H9 (cell line): ENCODE measurements at regions not wholly inside any gene's neighbourhood (a gene's known extent, or its start where the extent isn't known, plus 50 kb on each side); places are given as distances from the start of the nearest gene placed in this dataset.

Experiments used
- DNase-seq: peaks from one replicate; pipeline ENCODE4 v3.0.0-alpha.2; 2017
- H2AFZ ChIP-seq: one replicate; pipeline ENCODE4 v1.6.1; 2013; ENCODE audit warnings: mild to moderate bottlenecking, low read length, control low read depth, moderate library complexity
- H2AK5ac ChIP-seq: 2 replicates; pipeline ENCODE4 v1.6.1; 2013; ENCODE audit warnings: low read length, control low read depth, mixed read lengths; ENCODE audit not compliant: insufficient read length
- H2BK120ac ChIP-seq: one replicate; pipeline ENCODE4 v1.6.1; 2013; ENCODE audit warnings: low read depth, mild to moderate bottlenecking, low read length, control low read depth, inconsistent platforms; ENCODE audit not compliant: poor library complexity, severe bottlenecking
- H2BK12ac ChIP-seq: 2 replicates; pipeline ENCODE4 v1.6.1; 2013; ENCODE audit warnings: low read length, control low read depth, mixed read lengths, low read depth; ENCODE audit not compliant: insufficient read length
- H2BK15ac ChIP-seq: 2 replicates; pipeline ENCODE4 v1.6.1; 2013; ENCODE audit warnings: low read depth, low read length, control low read depth
- H2BK20ac ChIP-seq: one replicate; pipeline ENCODE4 v1.6.1; 2013; ENCODE audit warnings: low read depth, mild to moderate bottlenecking, low read length, control low read depth, inconsistent platforms; ENCODE audit not compliant: poor library complexity, severe bottlenecking
- H2BK5ac ChIP-seq: 2 replicates; pipeline ENCODE4 v1.6.1; 2013; ENCODE audit warnings: low read length, control low read depth, mixed read lengths; ENCODE audit not compliant: insufficient read length
- H3K14ac ChIP-seq: 2 replicates; pipeline ENCODE4 v1.6.1; 2013; ENCODE audit warnings: low read length, control low read depth; ENCODE audit not compliant: insufficient read depth
- H3K18ac ChIP-seq: 2 replicates; pipeline ENCODE4 v1.6.1; 2013; ENCODE audit warnings: low read depth, mild to moderate bottlenecking, mixed read lengths, low read length, control low read depth; ENCODE audit not compliant: insufficient read length
- H3K23ac ChIP-seq: 2 replicates; pipeline ENCODE4 v1.6.1; 2013; ENCODE audit warnings: low read length, control low read depth, mixed read lengths, low read depth; ENCODE audit not compliant: insufficient read length
- H3K23me2 ChIP-seq: 2 replicates; pipeline ENCODE4 v1.6.1; 2013; ENCODE audit warnings: low read depth, mild to moderate bottlenecking, mixed read lengths, low read length, control low read depth; ENCODE audit not compliant: insufficient read length, poor library complexity, severe bottlenecking
- H3K27ac ChIP-seq: 2 replicates; pipeline ENCODE4 v1.5.1; 2013; ENCODE audit warnings: low read length, control low read depth, mixed read lengths, low read depth; ENCODE audit not compliant: insufficient read length
- H3K27me3 ChIP-seq: 2 replicates; pipeline ENCODE4 v1.6.1; 2013; ENCODE audit warnings: low read length, control low read depth, inconsistent platforms; ENCODE audit not compliant: insufficient read depth
- H3K4ac ChIP-seq: 2 replicates; pipeline ENCODE4 v1.6.1; 2013; ENCODE audit warnings: low read depth, mild to moderate bottlenecking, control low read depth, inconsistent platforms, low read length, moderate library complexity
- H3K4me1 ChIP-seq: 2 replicates; pipeline ENCODE4 v1.6.1; 2013; ENCODE audit warnings: low read length, control low read depth, inconsistent platforms; ENCODE audit not compliant: insufficient read depth
- H3K4me2 ChIP-seq: 2 replicates; pipeline ENCODE4 v1.6.1; 2013; ENCODE audit warnings: low read length, control low read depth, mixed read lengths; ENCODE audit not compliant: insufficient read length, insufficient read depth
- H3K56ac ChIP-seq: 2 replicates; pipeline ENCODE4 v1.6.1; 2013; ENCODE audit warnings: low read depth, mild to moderate bottlenecking, mixed read lengths, low read length, control low read depth; ENCODE audit not compliant: insufficient read length
- H3K79me1 ChIP-seq: 2 replicates; pipeline ENCODE4 v1.6.1; 2013; ENCODE audit warnings: low read depth, mild to moderate bottlenecking, moderate library complexity, low read length, control low read depth, inconsistent platforms; ENCODE audit not compliant: insufficient read depth, poor library complexity, severe bottlenecking
- H3K79me2 ChIP-seq: 2 replicates; pipeline ENCODE4 v1.6.1; 2013; ENCODE audit warnings: low read length, control low read depth, inconsistent platforms; ENCODE audit not compliant: insufficient read depth
- H3K9ac ChIP-seq: 2 replicates; pipeline ENCODE4 v1.6.1; 2013; ENCODE audit warnings: low read length, control low read depth, mixed read lengths; ENCODE audit not compliant: insufficient read length; ENCODE audit errors: extremely low read depth
- H3K9me3 ChIP-seq: one replicate; pipeline ENCODE4 v1.6.1; 2013; ENCODE audit warnings: low read depth, low read length, inconsistent platforms; ENCODE audit not compliant: control insufficient read depth
- H3T11ph ChIP-seq: one replicate; pipeline ENCODE4 v1.6.1; 2013; ENCODE audit warnings: mild to moderate bottlenecking, low read length, control low read depth, inconsistent platforms
- H4K20me1 ChIP-seq: one replicate; pipeline ENCODE4 v1.6.1; 2013; ENCODE audit not compliant: control insufficient read depth, insufficient read length, insufficient read depth
- H4K5ac ChIP-seq: 2 replicates; pipeline ENCODE4 v1.6.1; 2013; ENCODE audit warnings: low read depth, mild to moderate bottlenecking, mixed read lengths, low read length, control low read depth; ENCODE audit not compliant: insufficient read length
- H4K8ac ChIP-seq: replicated peaks from 2 replicates; pipeline ENCODE4 v1.6.1; 2013; ENCODE audit warnings: low read length, control low read depth, mixed read lengths, low read depth; ENCODE audit not compliant: insufficient read length
- H4K91ac ChIP-seq: 2 replicates; pipeline ENCODE4 v1.6.1; 2013; ENCODE audit warnings: low read depth, mild to moderate bottlenecking, moderate library complexity, mixed read lengths, low read length, control low read depth; ENCODE audit not compliant: insufficient read length
- H3K27ac Mint-ChIP-seq, 3 experiments: 2 replicates in 2 of 3; 3 replicates in 1 of 3; pipeline ENCODE4 v1.8.0; 2020 to 2021; ENCODE audit warnings: mixed read lengths in 3 of 3, mild to moderate bottlenecking in 1 of 3, moderate library complexity in 1 of 3
- H3K27me3 Mint-ChIP-seq: 2 replicates; pipeline ENCODE4 v1.8.0; 2021; ENCODE audit warnings: low read depth, mild to moderate bottlenecking, moderate library complexity, mixed read lengths
- H3K36me3 Mint-ChIP-seq, 3 experiments: 2 replicates in 2 of 3; 3 replicates in 1 of 3; pipeline ENCODE4 v1.8.0; 2020 to 2021; ENCODE audit warnings: low read depth in 3 of 3, mixed read lengths in 3 of 3; ENCODE audit not compliant: insufficient read depth in 1 of 3
- H3K4me1 Mint-ChIP-seq, 2 experiments: 2 replicates each; pipeline ENCODE4 v1.8.0; 2020; ENCODE audit warnings: mixed read lengths in 2 of 2
- H3K4me3 Mint-ChIP-seq, 2 experiments: 2 replicates in 1 of 2; 3 replicates in 1 of 2; pipeline ENCODE4 v1.8.0; 2020 to 2021; ENCODE audit warnings: mild to moderate bottlenecking in 2 of 2, mixed read lengths in 2 of 2, moderate library complexity in 1 of 2
- H3K9me3 Mint-ChIP-seq, 2 experiments: 2 replicates in 1 of 2; 3 replicates in 1 of 2; pipeline ENCODE4 v1.8.0; 2020; ENCODE audit warnings: mild to moderate bottlenecking in 2 of 2, mixed read lengths in 2 of 2, moderate library complexity in 1 of 2
- CTCF ChIP-seq: fragments of 200-600 bp; sonication (generic); conservative IDR thresholded peaks from 3 replicates; pipeline ENCODE4 v1.8.0; 2021; ENCODE audit warnings: antibody characterized with exemption, mild to moderate bottlenecking
- WGBS: extraction: QIAGEN DNeasy Blood & Tissue Kit; methylation state at CpG from one replicate; pipeline ENCODE4 v1.1.7; 2013; ENCODE audit warnings: missing lambda C conversion rate, low lambda C conversion rate, mixed read lengths; ENCODE audit not compliant: insufficient read length; ENCODE audit errors: extremely low coverage; 5-methylcytosine and 5-hydroxymethylcytosine counted together

- H2BK20ac ChIP-seq = no peak overlapping the region
- Mint-ChIP-seq H3K27ac (peak overlapping the region in 1 of 3 experiments; percentile 45; a peak in 1 of 7 replicates), H3K4me1 (peaks cover 5 to 6% of the 10 kb centered on the region in 2 experiments), H3K4me3 (no peak overlapping the region), H3K36me3 (no peaks in the 10 kb centered on the region), H3K27me3 (no peaks in the 10 kb centered on the region), H3K9me3 (no peaks in the 10 kb centered on the region)
- no peak overlapping the region for H2BK12ac ChIP-seq
- H3K23me2 ChIP-seq = no peaks in the 10 kb centered on the region
- H2BK5ac ChIP-seq = no peak overlapping the region
- H3K79me1 ChIP-seq = no peaks in the 10 kb centered on the region
- no peak overlapping the region for H2BK120ac ChIP-seq
- H3K9ac ChIP-seq = no peak overlapping the region
- H2AK5ac ChIP-seq = no peak overlapping the region
- H3K18ac ChIP-seq = no peak overlapping the region
- H4K20me1 ChIP-seq = no peaks in the 10 kb centered on the region
- no peak overlapping the region for H3T11ph ChIP-seq
- TF ChIP-seq CTCF = no peak
- H3K23ac ChIP-seq = no peak overlapping the region
- no peaks in the 10 kb centered on the region for H3K79me2 ChIP-seq
- WGBS = no CpG with 5 or more reads among the region's 2 CpGs
- H3K4ac ChIP-seq = no peak overlapping the region
- no peak overlapping the region for H2BK15ac ChIP-seq
- H3K27me3 ChIP-seq = no peaks in the 10 kb centered on the region
- no peak overlapping the region for H2AFZ ChIP-seq
- H4K5ac ChIP-seq = no peak overlapping the region
- H3K27ac ChIP-seq = no peak overlapping the region
- no peak overlapping the region for H3K14ac ChIP-seq
- H4K8ac ChIP-seq = no peak overlapping the region
- H3K9me3 ChIP-seq = no peaks in the 10 kb centered on the region
- no peak for DNase-seq
- H3K4me1 ChIP-seq = no peaks in the 10 kb centered on the region
- no peak overlapping the region for H4K91ac ChIP-seq
- no peak overlapping the region for H3K56ac ChIP-seq
- H3K4me2 ChIP-seq = no peak overlapping the region
Measured at GRCh38 chr10:81792729-81793128, 82.3 kb upstream of the NRG3 start.
